ENCODE measurements at regions not wholly inside any gene's neighbourhood (a gene's known extent, or its start where the extent isn't known, plus 50 kb on each side); places are given as distances from the start of the nearest gene placed in this dataset.

GRCh38 chrX:25124391-25124790 lies 108.6 kb upstream of the ARX start:
- POLR2A ChIA-PET = no interaction called here
- H3K4me1 ChIP-seq (ENCODE audit: control insufficient read depth in 1 of 2, insufficient read depth in 2 of 2, low read depth in 1 of 2, low read length in 1 of 2) = no peaks in the 10 kb centered on the region
- no peak overlapping the region for H3K27ac ChIP-seq (ENCODE audit: low read depth in 2 of 2, low read length in 1 of 2)
- CTCF ChIA-PET = interaction anchor here (1.0 kb wide), 1 partner anchor 20 kb away, joined by 3 read pairs; no protein-coding TSS in a partner anchor
- H3K4me2 ChIP-seq = no peak overlapping the region
- 27% methylated on average over 2 of the region's 2 CpGs for WGBS (ENCODE audit: low lambda C conversion rate)
- no peaks in the 10 kb centered on the region for H3K9me2 ChIP-seq
- no peak overlapping the region for H3K9ac ChIP-seq
- TF ChIP-seq POLR2AphosphoS5 (IDR thresholded peaks at IDR 0.05; ENCODE audit: low read depth, low read length) (no peak), REST (IDR thresholded peaks at IDR 0.05; ENCODE audit: low read depth, low read length) (no peak), EZH2phosphoT487 (IDR thresholded peaks at IDR 0.05; ENCODE audit: borderline replicate concordance, low read depth) (no peak), USF2 (IDR thresholded peaks at IDR 0.05; ENCODE audit: borderline replicate concordance, low read depth, low read length) (no peak), FOXM1 (IDR thresholded peaks at IDR 0.05; ENCODE audit: low read depth) (no peak), GATA2 (CRISPR knock-in tag; IDR thresholded peaks at IDR 0.05) (no peak), YY1 (IDR thresholded peaks at IDR 0.05; ENCODE audit: low read depth) (no peak), GABPA (IDR thresholded peaks at IDR 0.05; ENCODE audit: low read depth) (no peak), RCOR1 (IDR thresholded peaks at IDR 0.05; ENCODE audit: low read length) (no peak), RFX5 (IDR thresholded peaks at IDR 0.05; ENCODE audit: low read length) (no peak), MEF2A (IDR thresholded peaks at IDR 0.05; ENCODE audit: borderline replicate concordance, low read depth) (no peak), TAF1 (IDR thresholded peaks at IDR 0.05; ENCODE audit: borderline replicate concordance, low read depth, low read length) (no peak), TEAD4 (IDR thresholded peaks at IDR 0.05; ENCODE audit: borderline replicate concordance, insufficient read depth) (no peak), FOXJ3 (CRISPR knock-in tag; IDR thresholded peaks at IDR 0.05) (no peak), CTCF (IDR thresholded peaks at IDR 0.05) (no peak), NFIC (IDR thresholded peaks at IDR 0.05; ENCODE audit: borderline replicate concordance) (no peak)
- H3K4me3 ChIP-seq (ENCODE audit: low read depth in 2 of 2, low read length in 1 of 2) = no peak overlapping the region
- H4K20me1 ChIP-seq (ENCODE audit: insufficient read depth) = no peaks in the 10 kb centered on the region
- H3F3A ChIP-seq (replicated peaks; ENCODE audit: insufficient read depth) = no peaks in the 10 kb centered on the region
- H3K79me2 ChIP-seq (ENCODE audit: insufficient read depth) = no peaks in the 10 kb centered on the region
- H3K9me3 ChIP-seq = no peaks in the 10 kb centered on the region
- no peak overlapping the region for H2AFZ ChIP-seq (ENCODE audit: low read depth)
- no peaks in the 10 kb centered on the region for H3K36me3 ChIP-seq (replicated peaks in 1 of 2; ENCODE audit: control insufficient read depth in 1 of 2, insufficient read depth in 2 of 2, low read length in 1 of 2)
- H3K27me3 ChIP-seq (ENCODE audit: insufficient read depth) = no peaks in the 10 kb centered on the region
- no peak for DNase-seq
